ENCODE measurements at regions not wholly inside any gene's neighbourhood (a gene's known extent, or its start where the extent isn't known, plus 50 kb on each side); places are given as distances from the start of the nearest gene placed in this dataset.

GRCh38 chr2:80856227-80856626 lies 551.7 kb upstream of the LRRTM1 start:
- Histone ChIP-seq H3K4me2 (no peak overlapping the region), H3K4me1 (ENCODE audit: insufficient read depth) (peaks cover 3% of the 10 kb centered on the region), H3K36me3 (replicated peaks; ENCODE audit: insufficient read depth, low read depth) (no peaks in the 10 kb centered on the region), H3K9me2 (replicated peaks; ENCODE audit: insufficient read depth) (no peaks in the 10 kb centered on the region), H3K79me2 (no peaks in the 10 kb centered on the region), H4K20me1 (ENCODE audit: insufficient read depth, poor library complexity, severe bottlenecking) (no peaks in the 10 kb centered on the region), H3K9me3 (ENCODE audit: low read depth) (no peaks in the 10 kb centered on the region), H3K27ac (no peak overlapping the region), H2AFZ (no peak overlapping the region), H3K4me3 (no peak overlapping the region), H3K27me3 (no peaks in the 10 kb centered on the region)
- TF ChIP-seq CTCF (IDR thresholded peaks at IDR 0.05; ENCODE audit: poor library complexity) (no peak), EZH2phosphoT487 (IDR thresholded peaks at IDR 0.05; ENCODE audit: low read depth, severe bottlenecking, unreplicated experiment) (no peak), EZH2 (IDR thresholded peaks at IDR 0.05; ENCODE audit: borderline replicate concordance) (no peak)
- DNase-seq (ENCODE audit: low spot score) = no peak

GRCh38 chr2:80854831-80855230 lies 550.3 kb upstream of the LRRTM1 start:
- peaks cover 3% of the 10 kb centered on the region for H3K4me1 ChIP-seq (ENCODE audit: insufficient read depth)
- DNase-seq (ENCODE audit: low spot score) = no peak
- no peak for TF ChIP-seq EZH2phosphoT487 (IDR thresholded peaks at IDR 0.05; ENCODE audit: low read depth, severe bottlenecking, unreplicated experiment)
- no peak for TF ChIP-seq CTCF (IDR thresholded peaks at IDR 0.05; ENCODE audit: poor library complexity)
- TF ChIP-seq EZH2 (IDR thresholded peaks at IDR 0.05; ENCODE audit: borderline replicate concordance) = no peak
- 53% methylated on average over 1 of the region's 1 CpG for WGBS (ENCODE audit: low lambda C conversion rate, missing lambda C conversion rate)
- H3K4me3 ChIP-seq = no peak overlapping the region
- no peak overlapping the region for H2AFZ ChIP-seq
- no peaks in the 10 kb centered on the region for H4K20me1 ChIP-seq (ENCODE audit: insufficient read depth, poor library complexity, severe bottlenecking)
- H3K27ac ChIP-seq = no peak overlapping the region
- no peaks in the 10 kb centered on the region for H3K79me2 ChIP-seq
- H3K4me2 ChIP-seq = no peak overlapping the region
- no peaks in the 10 kb centered on the region for H3K27me3 ChIP-seq
- H3K36me3 ChIP-seq (replicated peaks; ENCODE audit: insufficient read depth, low read depth) = no peaks in the 10 kb centered on the region
- H3K9me2 ChIP-seq (replicated peaks; ENCODE audit: insufficient read depth) = no peaks in the 10 kb centered on the region
- no peaks in the 10 kb centered on the region for H3K9me3 ChIP-seq (ENCODE audit: low read depth)

GRCh38 chr2:80852808-80853139 lies 548.2 kb upstream of the LRRTM1 start:
- Histone ChIP-seq H3K9me3 (ENCODE audit: low read depth) (no peaks in the 10 kb centered on the region), H3K4me2 (no peak overlapping the region), H3K27ac (no peak overlapping the region), H3K36me3 (replicated peaks; ENCODE audit: insufficient read depth, low read depth) (no peaks in the 10 kb centered on the region), H4K20me1 (ENCODE audit: insufficient read depth, poor library complexity, severe bottlenecking) (no peaks in the 10 kb centered on the region), H3K4me1 (ENCODE audit: insufficient read depth) (no peaks in the 10 kb centered on the region), H3K9me2 (replicated peaks; ENCODE audit: insufficient read depth) (no peaks in the 10 kb centered on the region), H3K4me3 (no peak overlapping the region), H3K79me2 (no peaks in the 10 kb centered on the region), H2AFZ (no peak overlapping the region), H3K27me3 (no peaks in the 10 kb centered on the region)
- TF ChIP-seq CTCF (IDR thresholded peaks at IDR 0.05; ENCODE audit: poor library complexity) (peak; percentile 4), EZH2 (IDR thresholded peaks at IDR 0.05; ENCODE audit: borderline replicate concordance) (no peak)
- no peak for DNase-seq (ENCODE audit: low spot score)
- WGBS (ENCODE audit: low lambda C conversion rate, missing lambda C conversion rate) = 44% methylated on average over 2 of the region's 2 CpGs

GRCh38 chr2:80852079-80852807 lies 547.7 kb upstream of the LRRTM1 start:
- H3K4me3 ChIP-seq = no peak overlapping the region
- no peak overlapping the region for H3K27ac ChIP-seq
- DNase-seq (ENCODE audit: low spot score) = no peak
- H3K79me2 ChIP-seq = no peaks in the 10 kb centered on the region
- WGBS (ENCODE audit: low lambda C conversion rate, missing lambda C conversion rate) = 85% methylated on average over 4 of the region's 4 CpGs
- H3K4me2 ChIP-seq = no peak overlapping the region
- H4K20me1 ChIP-seq (ENCODE audit: insufficient read depth, poor library complexity, severe bottlenecking) = no peaks in the 10 kb centered on the region
- no peak for TF ChIP-seq CTCF (IDR thresholded peaks at IDR 0.05; ENCODE audit: poor library complexity)
- TF ChIP-seq EZH2phosphoT487 (IDR thresholded peaks at IDR 0.05; ENCODE audit: low read depth, severe bottlenecking, unreplicated experiment) = no peak
- no peak for TF ChIP-seq EZH2 (IDR thresholded peaks at IDR 0.05; ENCODE audit: borderline replicate concordance)
- no peaks in the 10 kb centered on the region for H3K27me3 ChIP-seq
- no peaks in the 10 kb centered on the region for H3K36me3 ChIP-seq (replicated peaks; ENCODE audit: insufficient read depth, low read depth)
- no peaks in the 10 kb centered on the region for H3K9me3 ChIP-seq (ENCODE audit: low read depth)
- no peaks in the 10 kb centered on the region for H3K9me2 ChIP-seq (replicated peaks; ENCODE audit: insufficient read depth)
- no peak overlapping the region for H2AFZ ChIP-seq
- H3K4me1 ChIP-seq (ENCODE audit: insufficient read depth) = no peaks in the 10 kb centered on the region
